Astrocyte (in vitro differentiated cells and primary cell): ENCODE measurements at regions not wholly inside any gene's neighbourhood (a gene's known extent, or its start where the extent isn't known, plus 50 kb on each side); places are given as distances from the start of the nearest gene placed in this dataset.

Source experiments
- CTCF ChIP-seq: IDR thresholded peaks from 2 replicates; pipeline ENCODE4 v1.5.1; 2011; ENCODE audit warnings: low read depth, mild to moderate bottlenecking, inconsistent platforms, low read length, moderate library complexity; ENCODE audit not compliant: insufficient read depth
- EZH2 ChIP-seq: IDR thresholded peaks from 2 replicates; pipeline ENCODE4 v1.6.1; 2012; ENCODE audit warnings: mild to moderate bottlenecking, low read length, inconsistent platforms; ENCODE audit not compliant: insufficient read depth

GRCh38 chr10:131674130-131674529 lies 226.7 kb upstream of the PPP2R2D start:
- TF ChIP-seq CTCF = no peak
- no peak for TF ChIP-seq EZH2
